Endothelial cell of umbilical vein (primary cell): ENCODE measurements at regions not wholly inside any gene's neighbourhood (a gene's known extent, or its start where the extent isn't known, plus 50 kb on each side); places are given as distances from the start of the nearest gene placed in this dataset.

Experiments used
- BruUV-seq: library from RNA; stranded (reverse); fragments of 400-500 nt; replicated peaks from 2 replicates; lab custom pipeline; 2021; lab: Mats Ljungman, UMichigan
- CTCF ChIA-PET: fragments of 300-600, 350-600 bp; sonication (Branson Sonifier 250); formaldehyde crosslinking; loops from one replicate; lab custom pipeline; 2021; ENCODE audit warnings: antibody characterized with exemption, inconsistent platforms; lab: Charles Lee
- POLR2A ChIA-PET: fragments of 300-600, 350-600 bp; sonication (Branson Sonifier 250); formaldehyde crosslinking; loops from one replicate; lab custom pipeline; 2021; ENCODE audit warnings: antibody characterized with exemption, inconsistent platforms; lab: Charles Lee
- DNase-seq: peaks from one replicate; pipeline ENCODE4 v3.0.0-alpha.2; 2011; ENCODE audit warnings: low read depth, low spot score
- FAIRE-seq: peaks from 2 replicates; lab custom pipeline; 2011; peaks lifted over from hg19 to GRCh38; lab: Jason Lieb, UNC
- H2AFZ ChIP-seq: 2 replicates; pipeline ENCODE4 v1.6.0; 2012; ENCODE audit warnings: low read depth, low read length, control low read depth, inconsistent platforms
- H3K27ac ChIP-seq: 2 replicates; pipeline ENCODE4 v1.5.1; 2011; ENCODE audit warnings: low read depth, mild to moderate bottlenecking, control low read depth, low read length, moderate library complexity; ENCODE audit not compliant: insufficient read depth
- H3K27me3 ChIP-seq, 2 experiments: 2 replicates each; pipeline versions ENCODE4 v1.6.0 to v1.6.1; 2011; ENCODE audit warnings: low read length in 2 of 2, mixed read lengths in 1 of 2; ENCODE audit not compliant: control insufficient read depth in 2 of 2, insufficient read depth in 2 of 2
- H3K36me3 ChIP-seq, 2 experiments: 2 replicates in 1 of 2; 3 replicates in 1 of 2; pipeline ENCODE4 v1.5.1; 2011; ENCODE audit warnings: low read length in 2 of 2, mild to moderate bottlenecking in 1 of 2, moderate library complexity in 1 of 2; ENCODE audit not compliant: control insufficient read depth in 2 of 2, insufficient read depth in 2 of 2; ENCODE audit errors: extremely low read depth in 1 of 2
- H3K4me1 ChIP-seq: 3 replicates; pipeline ENCODE4 v1.5.1; 2011; ENCODE audit warnings: mild to moderate bottlenecking, low read length; ENCODE audit not compliant: control insufficient read depth, insufficient read depth; ENCODE audit errors: extremely low read depth
- H3K4me2 ChIP-seq: 2 replicates; pipeline ENCODE4 v1.6.1; 2011; ENCODE audit warnings: low read length, control low read depth, mixed read lengths; ENCODE audit not compliant: insufficient read depth
- H3K4me3 ChIP-seq, 3 experiments: fragments of 200-600 bp in 1 of 3; sonication (generic), shearing (Covaris generic) in 1 of 3; replicated peaks in 1 of 3; 2 replicates each; pipeline ENCODE4 v1.5.1; 2011 to 2016; ENCODE audit warnings: control low read depth in 3 of 3, low read length in 3 of 3, mild to moderate bottlenecking in 2 of 3, inconsistent platforms in 1 of 3, low read depth in 1 of 3, moderate library complexity in 1 of 3; ENCODE audit not compliant: insufficient read depth in 1 of 3
- H3K79me2 ChIP-seq: 2 replicates; pipeline ENCODE4 v1.6.0; 2012; ENCODE audit warnings: low read length, inconsistent platforms; ENCODE audit not compliant: control insufficient read depth, insufficient read depth
- H3K9ac ChIP-seq: replicated peaks from 2 replicates; pipeline ENCODE3; 2011; ENCODE audit warnings: low read length, control low read depth; ENCODE audit not compliant: insufficient read depth; ENCODE audit errors: extremely low read depth
- H3K9me1 ChIP-seq: replicated peaks from 3 replicates; pipeline ENCODE4 v1.6.0; 2011; ENCODE audit warnings: mild to moderate bottlenecking, low read length; ENCODE audit not compliant: control insufficient read depth, insufficient read depth; ENCODE audit errors: extremely low read depth
- H3K9me3 ChIP-seq: replicated peaks from 2 replicates; pipeline ENCODE4 v1.5.1; 2012; ENCODE audit warnings: low read length, inconsistent platforms; ENCODE audit not compliant: control insufficient read depth, insufficient read depth
- H4K20me1 ChIP-seq: replicated peaks from 2 replicates; pipeline ENCODE3; 2011; ENCODE audit warnings: mild to moderate bottlenecking, low read length; ENCODE audit not compliant: control insufficient read depth, insufficient read depth; ENCODE audit errors: extremely low read depth
- EZH2 ChIP-seq: IDR thresholded peaks from 2 replicates; pipeline ENCODE4 v1.6.1; 2012; ENCODE audit warnings: borderline replicate concordance, low read depth, mild to moderate bottlenecking, moderate library complexity, low read length, inconsistent platforms; ENCODE audit not compliant: severe bottlenecking
- FOS ChIP-seq: IDR thresholded peaks from 2 replicates; pipeline ENCODE4 v1.6.1; 2011; ENCODE audit warnings: mild to moderate bottlenecking, low read length, moderate library complexity, borderline replicate concordance; ENCODE audit not compliant: insufficient read depth
- GATA2 ChIP-seq: IDR thresholded peaks from 2 replicates; pipeline ENCODE4 v1.7.0; 2011; ENCODE audit warnings: low read depth, mild to moderate bottlenecking, moderate library complexity, mixed read lengths, low read length; ENCODE audit not compliant: insufficient read length, insufficient read depth
- JUN ChIP-seq: IDR thresholded peaks from 2 replicates; pipeline ENCODE4 v1.6.1; 2011; ENCODE audit warnings: borderline replicate concordance, low read depth; ENCODE audit not compliant: insufficient read length, insufficient read depth
- MYC ChIP-seq: IDR thresholded peaks from one replicate; pipeline ENCODE4 v1.6.1; 2011; ENCODE audit warnings: mild to moderate bottlenecking, low read depth, low read length
- POLR2A ChIP-seq: IDR thresholded peaks from 2 replicates; pipeline ENCODE4 v1.6.1; 2012; ENCODE audit warnings: low read depth, mild to moderate bottlenecking, control low read depth, low read length
- POLR2AphosphoS5 ChIP-seq: IDR thresholded peaks from 2 replicates; pipeline ENCODE4 v1.6.1; 2012; ENCODE audit warnings: low read depth, mild to moderate bottlenecking, control low read depth, low read length, moderate library complexity; ENCODE audit not compliant: insufficient read depth
- dilution Hi-C: fragments of 300-500 bp; cut with MboI; formaldehyde crosslinking; loops from one replicate; pipeline ENCODE4 v1.15.0; 2019; ENCODE audit warnings: low sequenced_read_pairs; ENCODE audit not compliant: extremely low pct_ligation_motif_present
- intact Hi-C: fragments of 100-400 bp; cut with micrococcal nuclease; formaldehyde crosslinking; loops from one replicate; pipeline ENCODE4 v1.10.0; 2022
- TF ChIP-seq, protein P1 (sequence below), 2 donors: IDR thresholded peaks; 1 replicate in 1 of 2; 2 replicates in 1 of 2; pipeline ENCODE4 v1.5.1; 2011; ENCODE audit warnings: low read length in 2 of 2, mild to moderate bottlenecking in 2 of 2, moderate library complexity in 2 of 2, control low read depth in 1 of 2, inconsistent platforms in 1 of 2, low read depth in 1 of 2; ENCODE audit not compliant: insufficient read depth in 1 of 2; ENCODE audit errors: extremely low read depth in 1 of 2
- TF ChIP-seq, protein P2 (sequence below): IDR thresholded peaks from 2 replicates; pipeline ENCODE4 v1.6.1; 2011; ENCODE audit not compliant: insufficient read depth, insufficient read length

DNA sequence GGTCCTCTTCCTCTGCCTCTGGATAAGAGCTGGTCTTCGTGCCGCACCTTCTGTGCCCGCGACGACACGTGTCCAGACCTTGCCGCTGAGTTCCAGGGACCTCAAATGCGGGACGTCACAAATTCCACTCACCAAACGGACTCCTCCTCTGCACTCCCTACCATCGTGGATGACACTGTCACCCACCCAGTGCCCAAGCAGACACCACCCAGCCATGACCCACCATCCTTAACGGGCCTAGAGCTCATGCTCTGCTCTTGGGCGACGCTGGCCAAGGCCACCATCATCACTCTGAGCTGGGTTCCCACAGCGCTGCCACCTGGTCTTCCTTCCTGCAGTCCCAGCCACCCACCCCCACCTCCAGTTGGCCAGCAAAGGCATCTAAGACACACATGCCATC is 96.4 kb upstream of the RPL38 start:
- Histone ChIP-seq H3K27me3 (no peaks in the 10 kb centered on the region), H2AFZ (no peak overlapping the region), H3K27ac (no peak overlapping the region), H3K9ac (no peak overlapping the region), H3K9me3 (peaks cover 5% of the 10 kb centered on the region), H3K9me1 (no peaks in the 10 kb centered on the region), H3K79me2 (no peaks in the 10 kb centered on the region), H3K36me3 (no peaks in the 10 kb centered on the region), H3K4me2 (no peak overlapping the region), H3K4me3 (no peak overlapping the region), H4K20me1 (no peaks in the 10 kb centered on the region), H3K4me1 (no peaks in the 10 kb centered on the region)
- POLR2A ChIA-PET: no interaction called here
- dilution Hi-C loops: no loop called here
- DNase-seq (no peak), FAIRE-seq (no peak)
- CTCF ChIA-PET: no interaction called here
- intact Hi-C loops: no loop called here
- no peak for TF ChIP-seq POLR2AphosphoS5
- TF ChIP-seq, protein P1, sequence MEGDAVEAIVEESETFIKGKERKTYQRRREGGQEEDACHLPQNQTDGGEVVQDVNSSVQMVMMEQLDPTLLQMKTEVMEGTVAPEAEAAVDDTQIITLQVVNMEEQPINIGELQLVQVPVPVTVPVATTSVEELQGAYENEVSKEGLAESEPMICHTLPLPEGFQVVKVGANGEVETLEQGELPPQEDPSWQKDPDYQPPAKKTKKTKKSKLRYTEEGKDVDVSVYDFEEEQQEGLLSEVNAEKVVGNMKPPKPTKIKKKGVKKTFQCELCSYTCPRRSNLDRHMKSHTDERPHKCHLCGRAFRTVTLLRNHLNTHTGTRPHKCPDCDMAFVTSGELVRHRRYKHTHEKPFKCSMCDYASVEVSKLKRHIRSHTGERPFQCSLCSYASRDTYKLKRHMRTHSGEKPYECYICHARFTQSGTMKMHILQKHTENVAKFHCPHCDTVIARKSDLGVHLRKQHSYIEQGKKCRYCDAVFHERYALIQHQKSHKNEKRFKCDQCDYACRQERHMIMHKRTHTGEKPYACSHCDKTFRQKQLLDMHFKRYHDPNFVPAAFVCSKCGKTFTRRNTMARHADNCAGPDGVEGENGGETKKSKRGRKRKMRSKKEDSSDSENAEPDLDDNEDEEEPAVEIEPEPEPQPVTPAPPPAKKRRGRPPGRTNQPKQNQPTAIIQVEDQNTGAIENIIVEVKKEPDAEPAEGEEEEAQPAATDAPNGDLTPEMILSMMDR (IDR thresholded peaks at IDR 0.05; ENCODE audit: extremely low read depth in 1 of 2, insufficient read depth in 1 of 2, low read depth in 1 of 2, low read length in 2 of 2): no peak
- no peak for TF ChIP-seq JUN
- TF ChIP-seq GATA2: no peak
- TF ChIP-seq MYC: no peak
- no peak for TF ChIP-seq EZH2
- TF ChIP-seq, protein P2, sequence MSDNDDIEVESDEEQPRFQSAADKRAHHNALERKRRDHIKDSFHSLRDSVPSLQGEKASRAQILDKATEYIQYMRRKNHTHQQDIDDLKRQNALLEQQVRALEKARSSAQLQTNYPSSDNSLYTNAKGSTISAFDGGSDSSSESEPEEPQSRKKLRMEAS: no peak
- no peak for TF ChIP-seq FOS
- TF ChIP-seq POLR2A: no peak
- BruUV-seq: no TSS peak
